B cell (primary cell): ENCODE measurements at regions not wholly inside any gene's neighbourhood (a gene's known extent, or its start where the extent isn't known, plus 50 kb on each side); places are given as distances from the start of the nearest gene placed in this dataset.

ENCODE experiments used
- ATAC-seq: fragments of 200-7000 bp; cut with Tn5 transposase; one replicate; pipeline ENCODE4 v1.10.0; 2021; ENCODE audit warnings: low read depth, mild to moderate bottlenecking, moderate number of reproducible peaks, moderate library complexity
- CTCF ChIA-PET: fragments of 350-600 bp; sonication (Branson Sonifier 250); formaldehyde crosslinking; loops from one replicate; lab custom pipeline; 2021; ENCODE audit warnings: antibody characterized with exemption, inconsistent platforms; lab: Charles Lee
- POLR2A ChIA-PET: fragments of 350-600 bp; sonication (Branson Sonifier 250); formaldehyde crosslinking; loops from one replicate; lab custom pipeline; 2021; ENCODE audit warnings: antibody characterized with exemption; lab: Charles Lee
- DNase-seq: peaks from one replicate; pipeline ENCODE4 v3.0.0; 2013
- H2AFZ ChIP-seq: 2 replicates; pipeline ENCODE4 v1.6.1; 2012; ENCODE audit warnings: mild to moderate bottlenecking, low read depth, low read length; ENCODE audit not compliant: insufficient read depth, poor library complexity, severe bottlenecking
- H3K27ac ChIP-seq, 2 donors: 1 replicate in 1 of 2; 2 replicates in 1 of 2; pipeline ENCODE4 v1.5.1; 2012 to 2013; ENCODE audit warnings: low read length in 2 of 2, mild to moderate bottlenecking in 2 of 2, moderate library complexity in 1 of 2
- H3K27me3 ChIP-seq, 4 experiments: fragments of 200-600 bp in 1 of 4; sonication (generic) in 1 of 4; replicated peaks in 1 of 4; 1 replicate in 2 of 4; 2 replicates in 2 of 4; pipeline versions ENCODE4 v1.6.1 to v1.7.0; 2013 to 2016; ENCODE audit warnings: low read length in 3 of 4, mild to moderate bottlenecking in 2 of 4, mixed read lengths in 1 of 4, moderate library complexity in 1 of 4; ENCODE audit not compliant: insufficient read depth in 4 of 4, control insufficient read depth in 3 of 4; ENCODE audit errors: control extremely low read depth in 1 of 4
- H3K36me3 ChIP-seq, 2 experiments: replicated peaks in 1 of 2; 1 replicate in 1 of 2; 2 replicates in 1 of 2; pipeline versions ENCODE4 v1.6.1 to v1.7.1; 2013; ENCODE audit warnings: low read length in 1 of 2; ENCODE audit not compliant: insufficient read depth in 2 of 2, control insufficient read depth in 1 of 2; ENCODE audit errors: control extremely low read depth in 1 of 2, extremely low read depth in 1 of 2
- H3K4me1 ChIP-seq, 2 donors: fragments of 200-600 bp in 1 of 2; sonication (generic) in 1 of 2; 1 replicate in 1 of 2; 2 replicates in 1 of 2; pipeline versions ENCODE4 v1.5.1 to v1.6.1; 2013 to 2017; ENCODE audit warnings: low read length in 2 of 2; ENCODE audit not compliant: control insufficient read depth in 2 of 2, insufficient read depth in 2 of 2
- H3K4me2 ChIP-seq: replicated peaks from 2 replicates; pipeline ENCODE3; 2012; ENCODE audit warnings: mild to moderate bottlenecking, low read depth, low read length; ENCODE audit not compliant: poor library complexity, severe bottlenecking
- H3K4me3 ChIP-seq, 5 experiments: fragments of 200-600 bp in 1 of 5; sonication (generic) in 1 of 5; 1 replicate in 3 of 5; 2 replicates in 2 of 5; pipeline versions ENCODE4 v1.5.1 to v1.7.0; 2011 to 2016; ENCODE audit warnings: low read length in 4 of 5, mild to moderate bottlenecking in 4 of 5, low read depth in 2 of 5, control low read depth in 1 of 5, moderate library complexity in 1 of 5; ENCODE audit not compliant: insufficient read depth in 1 of 5; ENCODE audit errors: control extremely low read depth in 1 of 5, extremely low read depth in 1 of 5
- H3K79me2 ChIP-seq: fragments of 200-600 bp; sonication (generic); one replicate; pipeline ENCODE4 v1.6.0; 2016; ENCODE audit warnings: low read length; ENCODE audit not compliant: control insufficient read depth, insufficient read depth
- H3K9ac ChIP-seq: fragments of 200-600 bp; sonication (generic); 2 replicates; pipeline ENCODE4 v1.6.1; 2017; ENCODE audit warnings: mild to moderate bottlenecking, low read length, moderate library complexity
- H3K9me3 ChIP-seq, 3 donors: one replicate each; pipeline versions ENCODE4 v1.6.1 to v1.7.1; 2013; ENCODE audit warnings: low read length in 2 of 3; ENCODE audit not compliant: control insufficient read depth in 2 of 3, insufficient read depth in 1 of 3; ENCODE audit errors: control extremely low read depth in 1 of 3
- H4K20me1 ChIP-seq: 2 replicates; pipeline ENCODE4 v1.6.0; 2012; ENCODE audit warnings: mild to moderate bottlenecking, low read length; ENCODE audit not compliant: insufficient read depth, control insufficient read depth, poor library complexity, severe bottlenecking
- H3K27ac Mint-ChIP-seq: one replicate; pipeline ENCODE4 v1.8.0; 2021; ENCODE audit warnings: mixed read lengths
- H3K27me3 Mint-ChIP-seq: one replicate; pipeline ENCODE4 v1.8.0; 2021; ENCODE audit warnings: mixed read lengths
- H3K4me1 Mint-ChIP-seq: one replicate; pipeline ENCODE4 v1.8.0; 2021; ENCODE audit warnings: mixed read lengths
- H3K4me3 Mint-ChIP-seq: one replicate; pipeline ENCODE4 v1.8.0; 2021; ENCODE audit warnings: mixed read lengths
- H3K9me3 Mint-ChIP-seq: one replicate; pipeline ENCODE4 v1.8.0; 2022; ENCODE audit warnings: mixed read lengths; ENCODE audit not compliant: insufficient read depth
- EZH2 ChIP-seq: IDR thresholded peaks from 2 replicates; pipeline ENCODE4 v1.6.1; 2012; ENCODE audit warnings: borderline replicate concordance, low read depth, mild to moderate bottlenecking, moderate library complexity, low read length; ENCODE audit not compliant: insufficient read depth, poor library complexity, severe bottlenecking
- WGBS: methylation state at CpG from one replicate; pipeline ENCODE4 v1.1.5; 2013; ENCODE audit warnings: missing lambda C conversion rate; ENCODE audit not compliant: insufficient coverage; 5-methylcytosine and 5-hydroxymethylcytosine counted together
- intact Hi-C: fragments of 100-400 bp; cut with micrococcal nuclease; formaldehyde crosslinking; loops from one replicate; pipeline ENCODE4 v1.10.0; 2022
- TF ChIP-seq, protein P1 (sequence below): fragments of 200-600 bp; IDR thresholded peaks from one replicate; pipeline ENCODE4 v1.8.0; 2022; ENCODE audit warnings: antibody characterized with exemption, mild to moderate bottlenecking

DNA sequence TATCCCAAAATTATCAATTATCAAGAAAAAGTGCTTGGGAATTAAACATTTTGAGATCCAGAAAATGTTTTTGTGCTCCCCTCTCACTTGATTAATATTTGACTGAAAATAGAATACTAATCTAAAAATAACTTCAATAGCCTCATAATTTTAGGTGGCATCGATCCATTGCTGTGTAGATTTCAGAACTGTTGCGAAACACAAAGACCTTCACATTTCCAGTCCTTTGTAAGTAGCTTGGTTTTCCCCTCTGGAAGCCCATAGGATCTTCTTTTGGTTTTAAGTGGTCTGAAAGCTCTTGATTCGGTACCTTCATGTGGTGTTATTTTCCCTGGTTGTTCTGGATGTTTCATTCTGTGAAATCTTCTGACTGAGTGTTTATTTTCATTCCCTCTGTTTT lies 176.5 kb downstream of the NUFIP1 start:
- Mint-ChIP-seq H3K4me3 (no peak overlapping the region), H3K27ac (no peak overlapping the region), H3K27me3 (peaks cover 9% of the 10 kb centered on the region), H3K9me3 (no peaks in the 10 kb centered on the region), H3K4me1 (no peaks in the 10 kb centered on the region)
- Histone ChIP-seq H3K4me3 (no peak overlapping the region), H3K27me3 (no peaks in the 10 kb centered on the region), H3K27ac (no peak overlapping the region), H3K9ac (no peak overlapping the region), H2AFZ (no peak overlapping the region), H3K4me1 (no peaks in the 10 kb centered on the region), H3K79me2 (no peaks in the 10 kb centered on the region), H3K36me3 (no peaks in the 10 kb centered on the region), H4K20me1 (no peaks in the 10 kb centered on the region), H3K9me3 (no peaks in the 10 kb centered on the region), H3K4me2 (no peak overlapping the region)
- ChIA-PET CTCF (no interaction called here), POLR2A (no interaction called here)
- intact Hi-C loops: no loop called here
- WGBS: no CpG with 5 or more reads among the region's 3 CpGs
- ATAC-seq (no peak), DNase-seq (no peak)
- TF ChIP-seq EZH2: no peak
- TF ChIP-seq, protein P1, sequence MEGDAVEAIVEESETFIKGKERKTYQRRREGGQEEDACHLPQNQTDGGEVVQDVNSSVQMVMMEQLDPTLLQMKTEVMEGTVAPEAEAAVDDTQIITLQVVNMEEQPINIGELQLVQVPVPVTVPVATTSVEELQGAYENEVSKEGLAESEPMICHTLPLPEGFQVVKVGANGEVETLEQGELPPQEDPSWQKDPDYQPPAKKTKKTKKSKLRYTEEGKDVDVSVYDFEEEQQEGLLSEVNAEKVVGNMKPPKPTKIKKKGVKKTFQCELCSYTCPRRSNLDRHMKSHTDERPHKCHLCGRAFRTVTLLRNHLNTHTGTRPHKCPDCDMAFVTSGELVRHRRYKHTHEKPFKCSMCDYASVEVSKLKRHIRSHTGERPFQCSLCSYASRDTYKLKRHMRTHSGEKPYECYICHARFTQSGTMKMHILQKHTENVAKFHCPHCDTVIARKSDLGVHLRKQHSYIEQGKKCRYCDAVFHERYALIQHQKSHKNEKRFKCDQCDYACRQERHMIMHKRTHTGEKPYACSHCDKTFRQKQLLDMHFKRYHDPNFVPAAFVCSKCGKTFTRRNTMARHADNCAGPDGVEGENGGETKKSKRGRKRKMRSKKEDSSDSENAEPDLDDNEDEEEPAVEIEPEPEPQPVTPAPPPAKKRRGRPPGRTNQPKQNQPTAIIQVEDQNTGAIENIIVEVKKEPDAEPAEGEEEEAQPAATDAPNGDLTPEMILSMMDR: no peak

DNA sequence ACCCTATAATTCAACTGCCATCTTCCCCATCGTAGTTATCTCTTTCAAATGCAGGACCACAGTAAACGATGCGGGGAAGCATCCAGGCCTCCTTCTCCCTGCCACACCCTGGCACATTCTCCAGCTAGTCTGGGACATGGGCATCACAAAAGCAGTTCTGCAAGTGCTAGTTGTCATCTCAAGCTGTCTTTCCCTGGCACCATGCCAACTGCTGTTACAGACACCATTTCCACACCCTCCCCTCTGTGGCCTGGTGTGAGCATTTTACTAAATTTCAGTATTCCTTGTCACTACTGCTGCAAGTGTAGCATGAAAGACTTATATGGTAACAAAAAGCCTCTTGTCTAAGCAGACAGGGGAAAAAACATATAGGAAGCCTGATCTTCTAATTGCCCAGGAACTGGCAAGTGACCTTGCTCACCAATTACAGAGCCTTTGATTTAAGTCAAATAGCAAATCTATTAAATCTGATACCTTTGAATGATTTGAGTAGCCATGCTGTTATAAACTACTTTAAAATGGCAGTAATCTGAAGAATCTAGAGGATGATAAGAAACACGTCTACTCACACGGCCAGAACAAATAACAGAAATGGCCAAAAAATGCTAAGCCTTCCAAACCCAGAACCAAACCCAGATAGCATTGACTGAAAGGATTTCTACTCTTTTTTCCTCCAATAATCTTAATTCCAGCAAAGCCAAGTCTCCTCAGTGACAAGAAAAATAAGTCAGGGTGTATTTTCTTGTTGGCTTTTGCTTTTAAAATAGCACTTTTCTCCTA lies 179.0 kb downstream of the NUFIP1 start:
- H3K79me2 ChIP-seq: no peaks in the 10 kb centered on the region
- H3K4me3 Mint-ChIP-seq: no peak overlapping the region
- ChIA-PET POLR2A (no interaction called here), CTCF (no interaction called here)
- H4K20me1 ChIP-seq: no peaks in the 10 kb centered on the region
- H3K27me3 ChIP-seq: no peaks in the 10 kb centered on the region
- WGBS: 89% methylated on average over 3 of the region's 5 CpGs
- no peaks in the 10 kb centered on the region for H3K9me3 ChIP-seq
- intact Hi-C loops: no loop called here
- no peak overlapping the region for H3K4me2 ChIP-seq
- no peak overlapping the region for H2AFZ ChIP-seq
- TF ChIP-seq, protein P1: no peak
- no peak for TF ChIP-seq EZH2
- H3K4me1 Mint-ChIP-seq: no peaks in the 10 kb centered on the region
- no peak for ATAC-seq
- no peak overlapping the region for H3K27ac Mint-ChIP-seq
- H3K4me3 ChIP-seq: no peak overlapping the region
- no peak for DNase-seq
- H3K9ac ChIP-seq: no peak overlapping the region
- H3K4me1 ChIP-seq: no peaks in the 10 kb centered on the region
- no peaks in the 10 kb centered on the region for H3K9me3 Mint-ChIP-seq
- H3K27me3 Mint-ChIP-seq: peaks cover 1% of the 10 kb centered on the region
- H3K36me3 ChIP-seq: no peaks in the 10 kb centered on the region
- H3K27ac ChIP-seq: no peak overlapping the region
